A549 (cell line): ENCODE measurements at regions not wholly inside any gene's neighbourhood (a gene's known extent, or its start where the extent isn't known, plus 50 kb on each side); places are given as distances from the start of the nearest gene placed in this dataset.

Experiments
- ATAC-seq, 2 experiments: fragments of 200-7000 bp in 1 of 2; fragments of >200 bp in 1 of 2; cut with Nextera tagmentation in 1 of 2; cut with Tn5 transposase in 1 of 2; 3 replicates each; pipeline versions ENCODE4 v1.8.0 to v1.9.1; 2018 to 2020; ENCODE audit warnings: mild to moderate bottlenecking in 1 of 2, moderate library complexity in 1 of 2
- CTCF ChIA-PET: fragments of 300-600 bp; sonication (Branson Sonifier 250); formaldehyde crosslinking; extraction: SDS; loops from one replicate; lab custom pipeline; 2021; ENCODE audit warnings: antibody characterized with exemption, inconsistent platforms; lab: Yijun Ruan, JAX
- POLR2A ChIA-PET: fragments of 350-600 bp; formaldehyde crosslinking; extraction: SDS; loops from one replicate; lab custom pipeline; 2021; ENCODE audit warnings: antibody characterized with exemption, inconsistent platforms; lab: Yijun Ruan, JAX
- DNase-seq, 2 experiments: peaks; one replicate each; pipeline versions ENCODE4 v3.0.0 to v3.0.0-alpha.2; 2011 to 2016; ENCODE audit warnings: low read depth in 1 of 2, low spot score in 1 of 2
- FAIRE-seq: peaks from 2 replicates; lab custom pipeline; 2011; peaks lifted over from hg19 to GRCh38; lab: Jason Lieb, UNC
- H3K27ac ChIP-seq, 2 experiments: fragments of >200 bp; sonication (Bioruptor Twin); formaldehyde crosslinking; 3 replicates each; pipeline ENCODE4 v1.5.1; 2016 to 2017
- H3K4me1 ChIP-seq: fragments of >200 bp; sonication (Bioruptor Twin); formaldehyde crosslinking; 3 replicates; pipeline ENCODE4 v1.6.1; 2016
- H3K4me2 ChIP-seq: fragments of >200 bp; sonication (Bioruptor Twin); formaldehyde crosslinking; 3 replicates; pipeline ENCODE4 v1.6.1; 2016
- H3K4me3 ChIP-seq: fragments of >200 bp; sonication (Bioruptor Twin); formaldehyde crosslinking; 3 replicates; pipeline ENCODE4 v1.5.1; 2016
- H3K9me3 ChIP-seq: fragments of >200 bp; sonication (Bioruptor Twin); formaldehyde crosslinking; 3 replicates; pipeline ENCODE4 v1.6.1; 2016
- ATOH8 ChIP-seq: fragments of 250-450 bp; sonication (Bioruptor Pico); IDR thresholded peaks from 2 replicates; pipeline ENCODE4 v1.5.0; 2020; ENCODE audit warnings: low read depth, mild to moderate bottlenecking, moderate library complexity
- BHLHE40 ChIP-seq: IDR thresholded peaks from 2 replicates; pipeline ENCODE4 v1.6.1; 2012; ENCODE audit warnings: low read depth, low read length, inconsistent platforms
- CTCF ChIP-seq: fragments of >200 bp; sonication (Bioruptor Twin); formaldehyde crosslinking; IDR thresholded peaks from 3 replicates; pipeline ENCODE4 v1.5.1; 2016
- E2F6 ChIP-seq: IDR thresholded peaks from 2 replicates; pipeline ENCODE4 v1.6.1; 2012; ENCODE audit warnings: low read depth, borderline replicate concordance
- EHMT2 ChIP-seq: fragments of 200-600 bp; sonication (generic); IDR thresholded peaks from 2 replicates; pipeline ENCODE4 v1.6.1; 2016; ENCODE audit warnings: antibody characterized with exemption, low read depth, mild to moderate bottlenecking, moderate library complexity
- ESRRA ChIP-seq: fragments of 150-350 bp; IDR thresholded peaks from 2 replicates; pipeline ENCODE4 v1.6.1; 2014; ENCODE audit warnings: mild to moderate bottlenecking, low read length, borderline replicate concordance
- FOSB ChIP-seq: fragments of 250-450 bp; sonication (Bioruptor Pico); IDR thresholded peaks from 2 replicates; pipeline ENCODE4 v1.5.0; 2020; ENCODE audit warnings: mild to moderate bottlenecking, moderate library complexity
- FOXS1 ChIP-seq: fragments of 250-450 bp; sonication (Bioruptor Pico); IDR thresholded peaks from 2 replicates; pipeline ENCODE4 v1.5.0; 2020; ENCODE audit warnings: mild to moderate bottlenecking, moderate library complexity
- HDAC2 ChIP-seq: fragments of 200-600 bp; sonication (generic); IDR thresholded peaks from 2 replicates; pipeline ENCODE4 v1.6.1; 2016
- HES2 ChIP-seq: fragments of >200 bp; sonication (Bioruptor Twin); formaldehyde crosslinking; IDR thresholded peaks from 2 replicates; pipeline ENCODE4 v1.6.1; 2016
- HOXB5 ChIP-seq: fragments of 250-450 bp; sonication (Bioruptor Pico); IDR thresholded peaks from 2 replicates; pipeline ENCODE4 v1.5.0; 2020; ENCODE audit warnings: mild to moderate bottlenecking, moderate library complexity
- KDM1A ChIP-seq: fragments of 200-600 bp; sonication (generic); IDR thresholded peaks from 2 replicates; pipeline ENCODE4 v1.6.1; 2016; ENCODE audit warnings: low read depth, mild to moderate bottlenecking
- KDM5A ChIP-seq: fragments of 200-600 bp; sonication (generic); IDR thresholded peaks from 2 replicates; pipeline ENCODE4 v1.6.1; 2016; ENCODE audit warnings: antibody characterized with exemption, mild to moderate bottlenecking
- MAFK ChIP-seq: fragments of 450-650 bp; IDR thresholded peaks from 2 replicates; pipeline ENCODE4 v1.6.1; 2014; ENCODE audit not compliant: partially characterized antibody
- MAX ChIP-seq: IDR thresholded peaks from 2 replicates; pipeline ENCODE4 v1.6.1; 2012
- MAZ ChIP-seq: fragments of 150-350 bp; IDR thresholded peaks from 2 replicates; pipeline ENCODE4 v1.6.1; 2014; ENCODE audit warnings: antibody characterized with exemption, low read depth, low read length, borderline replicate concordance
- POLR2A ChIP-seq: IDR thresholded peaks from 2 replicates; pipeline ENCODE4 v1.6.1; 2012; ENCODE audit warnings: mild to moderate bottlenecking, low read length
- POLR2AphosphoS2 ChIP-seq: conservative IDR thresholded peaks from 2 replicates; pipeline ENCODE4 v1.6.1; 2012; ENCODE audit warnings: low read length, improper control_type of control experiment, inconsistent platforms
- TFCP2L1 ChIP-seq: fragments of 250-450 bp; sonication (Bioruptor Pico); IDR thresholded peaks from 2 replicates; pipeline ENCODE4 v1.5.0; 2021; ENCODE audit warnings: mild to moderate bottlenecking
- ZC3H11A ChIP-seq: fragments of 450-650 bp; IDR thresholded peaks from 2 replicates; pipeline ENCODE4 v1.6.1; 2014; ENCODE audit warnings: antibody characterized with exemption, mild to moderate bottlenecking
- ZFP36 ChIP-seq: fragments of 450-650 bp; IDR thresholded peaks from 2 replicates; pipeline ENCODE4 v1.6.1; 2014; ENCODE audit warnings: borderline replicate concordance; ENCODE audit not compliant: partially characterized antibody
- ZNF302 ChIP-seq: fragments of 250-450 bp; sonication (Bioruptor Pico); IDR thresholded peaks from 2 replicates; pipeline ENCODE4 v1.9.0; 2021; ENCODE audit warnings: inconsistent platforms, mild to moderate bottlenecking, moderate library complexity
- WGBS: methylation state at CpG from one replicate; pipeline ENCODE4 v1.1.6; 2017; ENCODE audit errors: missing lambda C conversion rate; 5-methylcytosine and 5-hydroxymethylcytosine counted together

- H3K9me3 ChIP-seq, result peaks cover 10% of the 10 kb centered on the region; the same call in 1 of the 3 replicates
- no peak for ATAC-seq
- 84% methylated on average over 2 of the region's 2 CpGs for WGBS
- no peak for FAIRE-seq
- CTCF ChIA-PET, result interaction anchor here (0.7 to 2.9 kb wide), 3 partner anchors 19 to 607 kb away, joined by 3 to 11 read pairs (median 5); no protein-coding TSS in a partner anchor
- POLR2A ChIA-PET, result no interaction called here
- peaks cover 41% of the 10 kb centered on the region for H3K4me1 ChIP-seq
- H3K4me3 ChIP-seq, result no peak overlapping the region
- peak overlapping the region; percentile 74; the same call in 1 of the 3 replicates for H3K4me2 ChIP-seq
- DNase-seq, result no peak
- TF ChIP-seq MAX (no peak), EHMT2 (no peak)
- peak overlapping the region; percentile 83 to 88; a peak in 4 of 6 replicates for H3K27ac ChIP-seq
These were observed 314.7 kb upstream of the SLCO3A1 start for GRCh38 chr15:91538782-91539181.

- H3K4me2 ChIP-seq, result no peak overlapping the region
- POLR2A ChIA-PET, result no interaction called here
- no peak for FAIRE-seq
- no peak for ATAC-seq
- no peaks in the 10 kb centered on the region for H3K9me3 ChIP-seq
- 78% methylated on average over 1 of the region's 1 CpG for WGBS
- TF ChIP-seq BHLHE40 (no peak), ESRRA (no peak), TFCP2L1 (CRISPR knock-in tag) (no peak), EHMT2 (no peak), KDM1A (no peak), FOSB (CRISPR knock-in tag) (no peak), HES2 (no peak), HDAC2 (no peak), ZC3H11A (no peak), ZNF302 (CRISPR knock-in tag) (no peak), FOXS1 (CRISPR knock-in tag) (no peak), POLR2A (no peak), POLR2AphosphoS2 (no peak), MAFK (no peak), MAZ (no peak)
- H3K4me3 ChIP-seq, result no peak overlapping the region
- CTCF ChIA-PET, result no interaction called here
- H3K27ac ChIP-seq, result peak overlapping the region in 1 of 2 experiments; percentile 12; a peak in 1 of 6 replicates
- H3K4me1 ChIP-seq, result peaks cover 28% of the 10 kb centered on the region
- no peak for DNase-seq
These were observed 312.2 kb upstream of the SLCO3A1 start for GRCh38 chr15:91541286-91541685.

GRCh38 chr15:91542226-91542625 is 311.3 kb upstream of the SLCO3A1 start:
- 88% methylated on average over 3 of the region's 3 CpGs for WGBS
- Histone ChIP-seq H3K4me3 (no peak overlapping the region), H3K27ac (no peak overlapping the region), H3K4me1 (peaks cover 22% of the 10 kb centered on the region), H3K9me3 (no peaks in the 10 kb centered on the region), H3K4me2 (no peak overlapping the region)
- DNase-seq, result no peak
- ChIA-PET CTCF (interaction anchor here (0.8 kb wide), 1 partner anchor 9 kb away, joined by 3 read pairs; no protein-coding TSS in a partner anchor), POLR2A (no interaction called here)
- FAIRE-seq, result no peak
- no peak for TF ChIP-seq KDM5A
- TF ChIP-seq ATOH8 (CRISPR knock-in tag), result no peak
- no peak for TF ChIP-seq HOXB5 (CRISPR knock-in tag)
- no peak for TF ChIP-seq E2F6
- no peak for TF ChIP-seq CTCF
- no peak for TF ChIP-seq ZFP36
- ATAC-seq, result no peak
